K562 (cell line): ENCODE measurements at regions not wholly inside any gene's neighbourhood (a gene's known extent, or its start where the extent isn't known, plus 50 kb on each side); places are given as distances from the start of the nearest gene placed in this dataset.
"Not testable (repeated sequence)": the region's sequence is repeated elsewhere in the genome, so short reads cannot be mapped to it uniquely, and the experiment has no call there.

Source experiments
- GMEB1 ChIP-seq: fragments of 250-450 bp; sonication (Bioruptor Pico); IDR thresholded peaks from 2 replicates; pipeline ENCODE4 v1.4.0; 2020; ENCODE audit warnings: mild to moderate bottlenecking
- MBD2 ChIP-seq: sonication (generic); IDR thresholded peaks from 2 replicates; pipeline ENCODE4 v1.6.1; 2016; ENCODE audit warnings: low read depth, borderline replicate concordance
- PHF21A ChIP-seq: fragments of 450-650 bp; IDR thresholded peaks from 2 replicates; pipeline ENCODE4 v1.6.1; 2017; ENCODE audit warnings: low read depth, borderline replicate concordance
- POLR2AphosphoS5 ChIP-seq: IDR thresholded peaks from 2 replicates; pipeline ENCODE4 v1.6.1; 2011; ENCODE audit warnings: mild to moderate bottlenecking, low read depth, low read length, moderate library complexity; ENCODE audit not compliant: control insufficient read depth, insufficient read depth
- SIRT6 ChIP-seq: IDR thresholded peaks from one replicate; pipeline ENCODE4 v1.6.1; 2012; ENCODE audit warnings: low read depth, mild to moderate bottlenecking, control low read depth, inconsistent platforms, low read length, moderate library complexity
- TAF1 ChIP-seq: IDR thresholded peaks from 2 replicates; pipeline ENCODE4 v1.6.1; 2011; ENCODE audit warnings: mild to moderate bottlenecking, low read length, moderate library complexity; ENCODE audit not compliant: insufficient read depth, control insufficient read depth, severe bottlenecking; ENCODE audit errors: extremely low read depth
- YY1 ChIP-seq, 3 experiments: IDR thresholded peaks; 2 replicates each; pipeline ENCODE4 v1.6.1; 2011; ENCODE audit warnings: low read length in 2 of 3, mild to moderate bottlenecking in 2 of 3, moderate library complexity in 2 of 3, borderline replicate concordance in 1 of 3, control low read depth in 1 of 3, low read depth in 1 of 3; ENCODE audit not compliant: insufficient read depth in 3 of 3, insufficient replicate concordance in 2 of 3, control insufficient read depth in 1 of 3, insufficient read length in 1 of 3; ENCODE audit errors: extremely low read depth in 1 of 3
- TF ChIP-seq, protein P1 (sequence below), 3 experiments: IDR thresholded peaks in 2 of 3; conservative IDR thresholded peaks in 1 of 3; 2 replicates each; pipeline ENCODE4 v1.5.1; 2011 to 2012; ENCODE audit warnings: low read length in 3 of 3, mild to moderate bottlenecking in 3 of 3, control low read depth in 2 of 3, improper control_type of control experiment in 1 of 3, inconsistent platforms in 1 of 3, low read depth in 1 of 3, mixed read lengths in 1 of 3, moderate library complexity in 1 of 3; ENCODE audit not compliant: insufficient read depth in 2 of 3

DNA sequence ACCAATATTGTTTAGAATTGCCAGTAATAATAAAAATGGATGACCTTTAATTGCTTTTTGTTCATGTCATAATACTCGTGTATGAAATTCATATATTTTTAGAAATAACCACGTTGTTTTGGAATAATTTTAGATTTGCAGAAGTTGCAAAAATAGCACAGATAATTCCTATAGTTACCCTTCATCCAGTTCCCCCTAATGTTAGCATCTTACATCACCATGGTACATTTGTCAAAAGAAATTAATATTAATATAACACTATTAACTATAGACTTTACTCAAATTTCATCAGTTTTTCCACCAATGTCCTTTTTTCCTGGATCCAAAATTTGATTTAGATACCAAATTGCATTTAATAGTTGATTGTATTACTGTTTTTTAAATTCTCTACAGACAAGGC, 191.9 kb downstream of the NPIPA7 start:
- TF ChIP-seq PHF21A; TAF1; SIRT6; GMEB1; POLR2AphosphoS5; YY1 (IDR thresholded peaks at IDR 0.05; ENCODE audit: borderline replicate concordance in 1 of 3, control insufficient read depth in 1 of 3, extremely low read depth in 1 of 3, insufficient read depth in 3 of 3, insufficient read length in 1 of 3, insufficient replicate concordance in 2 of 3, low read depth in 1 of 3, low read length in 2 of 3); MBD2: not testable (repeated sequence)
- TF ChIP-seq, protein P1, sequence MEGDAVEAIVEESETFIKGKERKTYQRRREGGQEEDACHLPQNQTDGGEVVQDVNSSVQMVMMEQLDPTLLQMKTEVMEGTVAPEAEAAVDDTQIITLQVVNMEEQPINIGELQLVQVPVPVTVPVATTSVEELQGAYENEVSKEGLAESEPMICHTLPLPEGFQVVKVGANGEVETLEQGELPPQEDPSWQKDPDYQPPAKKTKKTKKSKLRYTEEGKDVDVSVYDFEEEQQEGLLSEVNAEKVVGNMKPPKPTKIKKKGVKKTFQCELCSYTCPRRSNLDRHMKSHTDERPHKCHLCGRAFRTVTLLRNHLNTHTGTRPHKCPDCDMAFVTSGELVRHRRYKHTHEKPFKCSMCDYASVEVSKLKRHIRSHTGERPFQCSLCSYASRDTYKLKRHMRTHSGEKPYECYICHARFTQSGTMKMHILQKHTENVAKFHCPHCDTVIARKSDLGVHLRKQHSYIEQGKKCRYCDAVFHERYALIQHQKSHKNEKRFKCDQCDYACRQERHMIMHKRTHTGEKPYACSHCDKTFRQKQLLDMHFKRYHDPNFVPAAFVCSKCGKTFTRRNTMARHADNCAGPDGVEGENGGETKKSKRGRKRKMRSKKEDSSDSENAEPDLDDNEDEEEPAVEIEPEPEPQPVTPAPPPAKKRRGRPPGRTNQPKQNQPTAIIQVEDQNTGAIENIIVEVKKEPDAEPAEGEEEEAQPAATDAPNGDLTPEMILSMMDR (IDR thresholded peaks at IDR 0.05 in 2 of 3, conservative IDR thresholded peaks at IDR 0.05 in 1 of 3; ENCODE audit: insufficient read depth in 2 of 3, low read depth in 1 of 3, low read length in 3 of 3), result not testable (repeated sequence)
